SK-N-SH (cell line): ENCODE measurements at regions not wholly inside any gene's neighbourhood (a gene's known extent, or its start where the extent isn't known, plus 50 kb on each side); places are given as distances from the start of the nearest gene placed in this dataset.

Experiments
- CTCF ChIA-PET: fragments of 300-600, 350-600 bp; formaldehyde crosslinking; extraction: SDS; loops from one replicate; lab custom pipeline; 2021; lab: Yijun Ruan, JAX
- POLR2A ChIA-PET: fragments of 350-600 bp; sonication (Branson Sonifier 250); formaldehyde crosslinking; extraction: SDS; loops from one replicate; lab custom pipeline; 2020; ENCODE audit warnings: antibody characterized with exemption, inconsistent platforms; lab: Yijun Ruan, JAX
- DNase-seq: peaks from one replicate; pipeline ENCODE4 v3.0.0; 2012
- H2AFZ ChIP-seq: fragments of 200-600 bp; sonication (generic); 2 replicates; pipeline ENCODE4 v1.8.1; 2016; ENCODE audit warnings: antibody characterized with exemption, mild to moderate bottlenecking, low read depth
- H3F3A ChIP-seq: fragments of 200-600 bp; sonication (generic); replicated peaks from 2 replicates; pipeline ENCODE3; 2016; ENCODE audit warnings: antibody characterized with exemption, mild to moderate bottlenecking; ENCODE audit not compliant: insufficient read depth
- H3K27ac ChIP-seq, 2 experiments: fragments of 200-500 bp in 1 of 2; fragments of 200-600 bp in 1 of 2; sonication (Bioruptor generic) in 1 of 2; sonication (generic), shearing (Covaris generic) in 1 of 2; 2 replicates each; pipeline versions ENCODE4 v1.5.1 to v1.6.1; 2014 to 2016; ENCODE audit warnings: low read depth in 2 of 2, inconsistent platforms in 1 of 2, low read length in 1 of 2, mild to moderate bottlenecking in 1 of 2, mixed read lengths in 1 of 2
- H3K27me3 ChIP-seq: fragments of 200-600 bp; sonication (generic), shearing (Covaris generic); 2 replicates; pipeline ENCODE4 v1.6.1; 2016; ENCODE audit warnings: mixed run types; ENCODE audit not compliant: insufficient read depth
- H3K36me3 ChIP-seq, 2 experiments: fragments of 200-500 bp in 1 of 2; fragments of 200-600 bp in 1 of 2; sonication (Bioruptor generic) in 1 of 2; sonication (generic) in 1 of 2; replicated peaks in 1 of 2; 2 replicates each; pipeline versions ENCODE3 to v1.5.1; 2014 to 2016; ENCODE audit warnings: low read length in 1 of 2, mild to moderate bottlenecking in 1 of 2; ENCODE audit not compliant: insufficient read depth in 2 of 2, control insufficient read depth in 1 of 2
- H3K4me1 ChIP-seq, 2 experiments: fragments of 200-500 bp in 1 of 2; fragments of 200-600 bp in 1 of 2; sonication (Bioruptor generic) in 1 of 2; sonication (generic), shearing (Covaris generic) in 1 of 2; 2 replicates each; pipeline versions ENCODE4 v1.5.1 to v1.6.1; 2014 to 2016; ENCODE audit warnings: low read depth in 1 of 2, low read length in 1 of 2, mixed run types in 1 of 2; ENCODE audit not compliant: insufficient read depth in 2 of 2, control insufficient read depth in 1 of 2
- H3K4me2 ChIP-seq: fragments of 200-600 bp; sonication (generic), shearing (Covaris generic); 2 replicates; pipeline ENCODE4 v1.6.1; 2017; ENCODE audit warnings: mixed run types
- H3K4me3 ChIP-seq, 2 experiments: fragments of 200-500 bp in 1 of 2; fragments of 200-600 bp in 1 of 2; sonication (Bioruptor generic) in 1 of 2; sonication (generic), shearing (Covaris generic) in 1 of 2; 2 replicates each; pipeline versions ENCODE4 v1.5.1 to v1.8.1; 2014 to 2016; ENCODE audit warnings: low read depth in 2 of 2, inconsistent platforms in 1 of 2, low read length in 1 of 2, mild to moderate bottlenecking in 1 of 2, mixed read lengths in 1 of 2, moderate library complexity in 1 of 2
- H3K79me2 ChIP-seq: fragments of 200-600 bp; sonication (generic); 2 replicates; pipeline ENCODE4 v1.8.1; 2017; ENCODE audit warnings: mild to moderate bottlenecking; ENCODE audit not compliant: insufficient read depth
- H3K9ac ChIP-seq: fragments of 200-600 bp; sonication (generic); 2 replicates; pipeline ENCODE4 v1.6.1; 2017; ENCODE audit warnings: mixed run types
- H3K9me2 ChIP-seq: fragments of 200-600 bp; sonication (generic); 2 replicates; pipeline ENCODE4 v1.6.1; 2017; ENCODE audit warnings: mixed run types
- H3K9me3 ChIP-seq: fragments of 200-600 bp; sonication (generic); 2 replicates; pipeline ENCODE4 v1.6.1; 2017; ENCODE audit warnings: mixed run types, mild to moderate bottlenecking, moderate library complexity
- H4K20me1 ChIP-seq: fragments of 200-600 bp; sonication (generic); 2 replicates; pipeline ENCODE4 v1.6.1; 2017; ENCODE audit warnings: mild to moderate bottlenecking, mixed run types; ENCODE audit not compliant: insufficient read depth
- ELF1 ChIP-seq: IDR thresholded peaks from 2 replicates; pipeline ENCODE4 v1.4.0; 2012
- EP300 ChIP-seq, 2 experiments: IDR thresholded peaks; 2 replicates each; pipeline versions ENCODE4 v1.4.0 to v1.6.1; 2012; ENCODE audit warnings: borderline replicate concordance in 1 of 2, low read depth in 1 of 2, low read length in 1 of 2
- FOXJ3 ChIP-seq: sonication (generic); formaldehyde crosslinking; IDR thresholded peaks from 2 replicates; pipeline ENCODE4 v1.5.1; 2020; ENCODE audit warnings: mild to moderate bottlenecking, missing genetic modification reagents
- FOXM1 ChIP-seq: IDR thresholded peaks from 2 replicates; pipeline ENCODE4 v1.4.0; 2012; ENCODE audit warnings: low read depth, mild to moderate bottlenecking
- GABPA ChIP-seq: IDR thresholded peaks from 2 replicates; pipeline ENCODE4 v1.4.0; 2012; ENCODE audit warnings: low read depth, mild to moderate bottlenecking
- JUND ChIP-seq: IDR thresholded peaks from 2 replicates; pipeline ENCODE4 v1.4.0; 2012
- MEF2A ChIP-seq: IDR thresholded peaks from 2 replicates; pipeline ENCODE4 v1.4.0; 2012; ENCODE audit warnings: low read depth, borderline replicate concordance
- NFIC ChIP-seq: IDR thresholded peaks from 2 replicates; pipeline ENCODE4 v1.4.0; 2012; ENCODE audit warnings: borderline replicate concordance
- POLR2AphosphoS5 ChIP-seq: IDR thresholded peaks from 2 replicates; pipeline ENCODE4 v1.6.1; 2012; ENCODE audit warnings: low read depth, low read length
- REST ChIP-seq: IDR thresholded peaks from 2 replicates; pipeline ENCODE4 v1.6.1; 2012; ENCODE audit warnings: mild to moderate bottlenecking, low read depth, low read length, moderate library complexity
- RXRA ChIP-seq: IDR thresholded peaks from 2 replicates; pipeline ENCODE4 v1.4.0; 2012; ENCODE audit warnings: low read depth, mild to moderate bottlenecking, borderline replicate concordance
- SIN3A ChIP-seq: IDR thresholded peaks from 2 replicates; pipeline ENCODE4 v1.6.1; 2012; ENCODE audit warnings: low read depth, mild to moderate bottlenecking, low read length, moderate library complexity, borderline replicate concordance
- TAF1 ChIP-seq: IDR thresholded peaks from 2 replicates; pipeline ENCODE4 v1.6.1; 2012; ENCODE audit warnings: low read depth, mild to moderate bottlenecking, low read length, moderate library complexity, borderline replicate concordance
- TCF12 ChIP-seq: IDR thresholded peaks from 2 replicates; pipeline ENCODE4 v1.4.0; 2012
- TEAD4 ChIP-seq: IDR thresholded peaks from 2 replicates; pipeline ENCODE4 v1.4.0; 2012; ENCODE audit warnings: mild to moderate bottlenecking, borderline replicate concordance; ENCODE audit not compliant: insufficient read depth
- USF1 ChIP-seq: IDR thresholded peaks from 2 replicates; pipeline ENCODE4 v1.4.0; 2012; ENCODE audit warnings: low read depth, borderline replicate concordance
- WGBS: methylation state at CpG from one replicate; pipeline ENCODE4 v1.1.6; 2017; ENCODE audit warnings: low lambda C conversion rate; 5-methylcytosine and 5-hydroxymethylcytosine counted together
- TF ChIP-seq, protein P1 (sequence below): fragments of 150-350 bp; IDR thresholded peaks from 2 replicates; pipeline ENCODE4 v1.6.1; 2016; ENCODE audit warnings: mild to moderate bottlenecking, low read depth, low read length

DNA sequence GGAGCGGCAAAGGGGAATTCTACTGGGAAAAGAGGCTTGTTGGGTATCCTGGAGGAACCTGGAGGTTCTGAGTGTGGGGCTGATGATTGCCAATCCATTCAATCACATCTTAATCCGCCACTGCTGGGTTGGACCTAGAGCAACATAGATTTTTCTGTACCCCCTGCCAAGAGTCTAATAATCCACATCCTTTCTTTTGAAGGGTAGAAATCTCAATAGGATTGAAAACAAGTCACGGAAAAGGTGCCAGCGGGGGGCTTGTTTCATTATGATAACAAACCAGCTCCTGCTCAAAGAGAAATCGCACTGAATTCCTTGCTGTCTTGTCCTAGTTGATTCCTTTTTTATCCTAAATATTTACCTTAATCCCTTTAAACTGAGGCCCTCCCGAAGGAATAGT lies 528.5 kb downstream of the ADGRL2 start:
- Histone ChIP-seq H3K27ac (no peak overlapping the region), H2AFZ (no peak overlapping the region), H3K36me3 (no peaks in the 10 kb centered on the region), H3K9ac (no peak overlapping the region), H3K4me2 (no peak overlapping the region), H3K79me2 (no peaks in the 10 kb centered on the region), H3K9me3 (no peaks in the 10 kb centered on the region), H4K20me1 (no peaks in the 10 kb centered on the region), H3K4me1 (no peaks in the 10 kb centered on the region; a peak in 1 of 4 replicates), H3K4me3 (no peak overlapping the region), H3K9me2 (no peaks in the 10 kb centered on the region), H3F3A (no peaks in the 10 kb centered on the region), H3K27me3 (no peaks in the 10 kb centered on the region)
- ChIA-PET CTCF (interaction anchor here (0.9 kb wide), 1 partner anchor 9 kb away, joined by 3 read pairs; no protein-coding TSS in a partner anchor), POLR2A (no interaction called here)
- 56% methylated on average over 6 of the region's 6 CpGs for WGBS
- no peak for TF ChIP-seq FOXJ3
- no peak for TF ChIP-seq TCF12
- no peak for TF ChIP-seq FOXM1
- TF ChIP-seq MEF2A, result no peak
- TF ChIP-seq TEAD4, result no peak
- no peak for TF ChIP-seq SIN3A
- no peak for TF ChIP-seq ELF1
- TF ChIP-seq USF1, result no peak
- TF ChIP-seq JUND, result no peak
- no peak for TF ChIP-seq NFIC
- TF ChIP-seq TAF1, result no peak
- no peak for DNase-seq

- WGBS, result 51% methylated on average over 3 of the region's 3 CpGs
Observed at GRCh38 chr1:82323144-82323841, 522.6 kb downstream of the ADGRL2 start.

GRCh38 chr1:82321794-82322193 lies 521.1 kb downstream of the ADGRL2 start:
- Histone ChIP-seq H3K27ac (no peak overlapping the region), H2AFZ (no peak overlapping the region), H4K20me1 (no peaks in the 10 kb centered on the region), H3K27me3 (no peaks in the 10 kb centered on the region), H3K9me2 (no peaks in the 10 kb centered on the region), H3K79me2 (no peaks in the 10 kb centered on the region), H3K4me2 (no peak overlapping the region), H3K4me3 (no peak overlapping the region), H3F3A (no peaks in the 10 kb centered on the region), H3K9me3 (no peaks in the 10 kb centered on the region), H3K36me3 (no peaks in the 10 kb centered on the region), H3K4me1 (no peaks in the 10 kb centered on the region), H3K9ac (no peak overlapping the region)
- no peak for DNase-seq
- CTCF ChIA-PET, result no interaction called here
- POLR2A ChIA-PET, result no interaction called here
- 90% methylated on average over 1 of the region's 1 CpG for WGBS
- no peak for TF ChIP-seq FOXM1
- TF ChIP-seq GABPA, result no peak
- no peak for TF ChIP-seq JUND
- no peak for TF ChIP-seq TAF1
- TF ChIP-seq REST, result no peak
- no peak for TF ChIP-seq NFIC
- TF ChIP-seq, protein P1, sequence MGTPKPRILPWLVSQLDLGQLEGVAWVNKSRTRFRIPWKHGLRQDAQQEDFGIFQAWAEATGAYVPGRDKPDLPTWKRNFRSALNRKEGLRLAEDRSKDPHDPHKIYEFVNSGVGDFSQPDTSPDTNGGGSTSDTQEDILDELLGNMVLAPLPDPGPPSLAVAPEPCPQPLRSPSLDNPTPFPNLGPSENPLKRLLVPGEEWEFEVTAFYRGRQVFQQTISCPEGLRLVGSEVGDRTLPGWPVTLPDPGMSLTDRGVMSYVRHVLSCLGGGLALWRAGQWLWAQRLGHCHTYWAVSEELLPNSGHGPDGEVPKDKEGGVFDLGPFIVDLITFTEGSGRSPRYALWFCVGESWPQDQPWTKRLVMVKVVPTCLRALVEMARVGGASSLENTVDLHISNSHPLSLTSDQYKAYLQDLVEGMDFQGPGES, result no peak
- TF ChIP-seq SIN3A, result no peak
- TF ChIP-seq USF1, result no peak
- no peak for TF ChIP-seq POLR2AphosphoS5

More at GRCh38 chr1:82323144-82323841, 522.6 kb downstream of the ADGRL2 start:
- no peak overlapping the region for H2AFZ ChIP-seq
- no peaks in the 10 kb centered on the region for H3K79me2 ChIP-seq
- H3K9ac ChIP-seq, result no peak overlapping the region
- no peaks in the 10 kb centered on the region for H3F3A ChIP-seq
- TF ChIP-seq RXRA (no peak), TCF12 (no peak), EP300 (IDR thresholded peaks at IDR 0.05; ENCODE audit: borderline replicate concordance in 1 of 2, low read depth in 1 of 2, low read length in 1 of 2) (no peak), SIN3A (no peak)
- TF ChIP-seq, all 33 proteins: peak for 0
- H3K27ac ChIP-seq, result no peak overlapping the region
- no peaks in the 10 kb centered on the region for H3K4me1 ChIP-seq
- no peaks in the 10 kb centered on the region for H4K20me1 ChIP-seq
- no peak overlapping the region for H3K4me3 ChIP-seq
- no peak for DNase-seq
- H3K27me3 ChIP-seq, result no peaks in the 10 kb centered on the region
- H3K9me2 ChIP-seq, result no peaks in the 10 kb centered on the region
- H3K4me2 ChIP-seq, result no peak overlapping the region
- H3K9me3 ChIP-seq, result no peaks in the 10 kb centered on the region
- H3K36me3 ChIP-seq, result no peaks in the 10 kb centered on the region
- POLR2A ChIA-PET, result no interaction called here
- CTCF ChIA-PET, result no interaction called here
